Activated CD8-positive, alpha-beta T cell treated with anti-CD3 and anti-CD28 coated beads for 36 hours (primary cell): ENCODE measurements at regions not wholly inside any gene's neighbourhood (a gene's known extent, or its start where the extent isn't known, plus 50 kb on each side); places are given as distances from the start of the nearest gene placed in this dataset.

Experiments
- ATAC-seq: fragments of 200-7000 bp; cut with Tn5 transposase; one replicate; pipeline ENCODE4 v1.10.0; 2021; ENCODE audit warnings: mild to moderate bottlenecking, moderate library complexity
- CTCF ChIA-PET: fragments of 350-600 bp; sonication (Branson Sonifier 250); formaldehyde crosslinking; loops from one replicate; lab custom pipeline; 2021; ENCODE audit warnings: antibody characterized with exemption; lab: Charles Lee
- POLR2A ChIA-PET: fragments of 350-600 bp; sonication (Branson Sonifier 250); formaldehyde crosslinking; loops from one replicate; lab custom pipeline; 2021; ENCODE audit warnings: antibody characterized with exemption; lab: Charles Lee
- DNase-seq: peaks from one replicate; pipeline ENCODE4 v3.0.0-alpha.2; 2020
- H3K27ac Mint-ChIP-seq: one replicate; pipeline ENCODE4 v1.8.0; 2021; ENCODE audit warnings: mild to moderate bottlenecking, mixed read lengths
- H3K27me3 Mint-ChIP-seq: one replicate; pipeline ENCODE4 v1.8.0; 2021; ENCODE audit warnings: mixed read lengths
- H3K36me3 Mint-ChIP-seq: one replicate; pipeline ENCODE4 v1.8.0; 2021; ENCODE audit warnings: low read depth, mixed read lengths
- H3K4me1 Mint-ChIP-seq: one replicate; pipeline ENCODE4 v1.8.0; 2021; ENCODE audit warnings: low read depth, mixed read lengths
- H3K4me3 Mint-ChIP-seq: one replicate; pipeline ENCODE4 v1.8.0; 2021; ENCODE audit warnings: mild to moderate bottlenecking, moderate library complexity, mixed read lengths
- H3K9me3 Mint-ChIP-seq: one replicate; pipeline ENCODE4 v1.8.0; 2021; ENCODE audit warnings: mixed read lengths
- intact Hi-C: fragments of 100-400 bp; cut with micrococcal nuclease; formaldehyde crosslinking; loops from one replicate; pipeline ENCODE4 v1.10.0; 2022
- TF ChIP-seq, protein P1 (sequence below): fragments of 200-600 bp; IDR thresholded peaks from one replicate; pipeline ENCODE4 v1.8.0; 2022; ENCODE audit warnings: antibody characterized with exemption, mild to moderate bottlenecking

DNA sequence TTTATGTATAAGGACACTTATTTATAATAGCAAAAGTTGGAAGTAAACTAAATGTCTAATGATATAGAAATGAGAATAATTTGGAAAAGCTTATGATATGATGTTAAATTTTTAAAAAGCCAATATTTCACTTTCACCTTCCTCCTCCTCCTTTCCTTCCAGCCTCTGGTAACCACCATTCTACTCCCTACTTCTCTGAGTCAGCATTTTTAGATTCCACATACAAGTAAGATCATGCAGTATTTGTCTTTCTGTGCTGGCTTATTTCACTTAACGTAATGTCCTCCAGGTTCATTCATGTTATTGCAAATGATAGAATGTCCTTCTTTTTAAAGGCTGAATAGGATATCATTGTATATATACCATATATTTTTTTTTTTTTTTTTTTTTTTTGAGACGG is 180.2 kb downstream of the RNF144B start:
- Mint-ChIP-seq H3K27ac (no peak overlapping the region), H3K4me3 (no peak overlapping the region), H3K36me3 (no peaks in the 10 kb centered on the region), H3K4me1 (no peaks in the 10 kb centered on the region), H3K9me3 (no peaks in the 10 kb centered on the region), H3K27me3 (peaks cover 20% of the 10 kb centered on the region)
- ATAC-seq, result no peak
- no peak for DNase-seq
- intact Hi-C loops, result no loop called here
- TF ChIP-seq, protein P1, sequence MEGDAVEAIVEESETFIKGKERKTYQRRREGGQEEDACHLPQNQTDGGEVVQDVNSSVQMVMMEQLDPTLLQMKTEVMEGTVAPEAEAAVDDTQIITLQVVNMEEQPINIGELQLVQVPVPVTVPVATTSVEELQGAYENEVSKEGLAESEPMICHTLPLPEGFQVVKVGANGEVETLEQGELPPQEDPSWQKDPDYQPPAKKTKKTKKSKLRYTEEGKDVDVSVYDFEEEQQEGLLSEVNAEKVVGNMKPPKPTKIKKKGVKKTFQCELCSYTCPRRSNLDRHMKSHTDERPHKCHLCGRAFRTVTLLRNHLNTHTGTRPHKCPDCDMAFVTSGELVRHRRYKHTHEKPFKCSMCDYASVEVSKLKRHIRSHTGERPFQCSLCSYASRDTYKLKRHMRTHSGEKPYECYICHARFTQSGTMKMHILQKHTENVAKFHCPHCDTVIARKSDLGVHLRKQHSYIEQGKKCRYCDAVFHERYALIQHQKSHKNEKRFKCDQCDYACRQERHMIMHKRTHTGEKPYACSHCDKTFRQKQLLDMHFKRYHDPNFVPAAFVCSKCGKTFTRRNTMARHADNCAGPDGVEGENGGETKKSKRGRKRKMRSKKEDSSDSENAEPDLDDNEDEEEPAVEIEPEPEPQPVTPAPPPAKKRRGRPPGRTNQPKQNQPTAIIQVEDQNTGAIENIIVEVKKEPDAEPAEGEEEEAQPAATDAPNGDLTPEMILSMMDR, result no peak
- ChIA-PET POLR2A (no interaction called here), CTCF (no interaction called here)

DNA sequence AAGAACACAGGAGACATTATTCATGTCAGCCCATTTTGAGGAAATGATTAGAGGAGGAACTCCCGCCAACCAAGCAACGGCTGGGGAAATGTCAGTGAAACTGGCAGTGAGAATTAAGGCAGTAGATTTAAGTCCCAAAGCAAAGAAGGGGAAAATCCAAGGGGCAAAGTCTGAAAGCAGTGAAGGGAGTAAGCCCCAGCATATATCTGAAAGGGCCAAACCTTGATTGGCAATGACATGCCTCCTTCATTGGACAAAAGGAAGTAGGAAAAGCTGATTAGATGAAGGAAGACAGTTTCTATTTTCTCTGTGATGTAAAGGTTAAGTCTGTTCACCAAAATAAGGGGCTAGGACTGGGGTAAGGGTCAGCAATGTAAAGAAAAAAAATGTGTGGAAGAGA is 190.3 kb downstream of the RNF144B start:
- Mint-ChIP-seq H3K36me3 (no peaks in the 10 kb centered on the region), H3K9me3 (no peaks in the 10 kb centered on the region), H3K4me1 (no peaks in the 10 kb centered on the region), H3K27me3 (peaks cover 15% of the 10 kb centered on the region), H3K4me3 (no peak overlapping the region), H3K27ac (no peak overlapping the region)
- TF ChIP-seq, protein P1, result no peak
- ATAC-seq (no peak), DNase-seq (no peak)
- ChIA-PET POLR2A (no interaction called here), CTCF (no interaction called here)
- intact Hi-C loops, result no loop called here

DNA sequence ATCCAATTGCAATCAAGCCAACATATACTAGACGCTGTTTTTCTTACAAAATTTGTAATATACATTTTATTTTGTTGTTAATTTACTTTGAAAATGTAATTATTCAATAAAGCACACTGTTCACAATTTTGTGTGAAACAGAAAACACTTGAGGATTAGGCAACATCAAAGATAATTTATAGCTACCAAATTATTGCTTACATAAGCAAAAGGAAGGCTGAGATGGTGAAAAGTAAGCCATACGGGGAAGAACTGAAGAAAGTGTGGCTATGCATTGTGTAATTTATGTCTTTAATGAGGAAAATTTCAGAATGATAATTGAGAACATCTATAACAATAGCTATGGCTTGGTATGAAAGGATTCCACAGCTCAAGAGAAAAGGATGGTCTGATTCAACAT is 192.0 kb downstream of the RNF144B start:
- ATAC-seq, result no peak
- Mint-ChIP-seq H3K27ac (no peak overlapping the region), H3K4me1 (no peaks in the 10 kb centered on the region), H3K27me3 (peaks cover 15% of the 10 kb centered on the region), H3K9me3 (no peaks in the 10 kb centered on the region), H3K36me3 (no peaks in the 10 kb centered on the region), H3K4me3 (no peak overlapping the region)
- no peak for DNase-seq
- TF ChIP-seq, protein P1, result no peak
- POLR2A ChIA-PET, result no interaction called here
- intact Hi-C loops, result no loop called here
- CTCF ChIA-PET, result no interaction called here

DNA sequence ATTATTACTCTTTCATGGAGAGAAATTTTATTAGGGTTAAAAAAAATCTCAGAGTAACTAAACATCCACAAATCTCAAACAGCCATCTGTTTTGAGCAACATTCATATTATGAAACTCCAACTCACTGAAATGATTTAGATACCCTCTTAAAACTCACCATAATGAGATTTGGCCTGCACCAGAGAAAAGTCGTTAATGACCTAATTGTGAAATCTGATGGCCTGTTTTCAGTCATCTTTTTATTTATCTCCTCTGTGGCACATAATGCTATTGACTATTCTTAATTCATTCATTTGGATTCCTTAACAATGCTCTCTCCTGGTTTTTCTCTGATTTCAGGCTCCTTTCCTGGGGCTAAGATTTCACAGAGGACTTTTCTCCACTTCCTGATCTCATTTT is 192.7 kb downstream of the RNF144B start:
- CTCF ChIA-PET, result no interaction called here
- Mint-ChIP-seq H3K4me1 (no peaks in the 10 kb centered on the region), H3K27ac (no peak overlapping the region), H3K9me3 (no peaks in the 10 kb centered on the region), H3K4me3 (no peak overlapping the region), H3K27me3 (peaks cover 12% of the 10 kb centered on the region), H3K36me3 (no peaks in the 10 kb centered on the region)
- ATAC-seq (no peak), DNase-seq (no peak)
- TF ChIP-seq, protein P1, result no peak
- intact Hi-C loops, result no loop called here
- POLR2A ChIA-PET, result no interaction called here

DNA sequence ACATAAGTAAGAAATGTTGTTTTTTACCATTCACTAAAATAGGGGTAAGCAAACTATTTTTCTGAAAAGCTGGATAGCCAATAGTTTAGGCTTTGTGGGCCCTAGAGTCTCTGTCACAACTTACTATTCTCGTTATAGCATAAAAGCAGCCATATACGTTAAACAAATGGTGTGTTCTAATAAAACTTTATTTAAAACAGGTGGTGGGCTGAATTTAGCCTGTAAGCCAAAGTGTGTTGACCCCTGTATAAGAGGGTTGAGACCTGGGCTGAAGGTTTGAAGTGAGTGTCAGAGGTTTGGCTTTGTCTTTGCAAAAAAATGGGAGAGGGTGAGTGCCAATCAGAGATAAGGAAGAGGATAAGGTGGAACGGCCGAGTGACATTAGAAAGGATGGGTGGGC is 197.2 kb downstream of the RNF144B start:
- intact Hi-C loops, result no loop called here
- Mint-ChIP-seq H3K27me3 (no peaks in the 10 kb centered on the region), H3K9me3 (no peaks in the 10 kb centered on the region), H3K4me1 (no peaks in the 10 kb centered on the region), H3K4me3 (no peak overlapping the region), H3K27ac (no peak overlapping the region), H3K36me3 (no peaks in the 10 kb centered on the region)
- ChIA-PET POLR2A (no interaction called here), CTCF (no interaction called here)
- no peak for ATAC-seq
- no peak for DNase-seq
- TF ChIP-seq, protein P1, result no peak
